GM12873 (cell line): ENCODE measurements at regions not wholly inside any gene's neighbourhood (a gene's known extent, or its start where the extent isn't known, plus 50 kb on each side); places are given as distances from the start of the nearest gene placed in this dataset.

ENCODE experiments used
- TF ChIP-seq, protein P1 (sequence below): IDR thresholded peaks from 2 replicates; pipeline ENCODE4 v1.5.1; 2012; ENCODE audit warnings: low read depth, mild to moderate bottlenecking, moderate library complexity, low read length, control low read depth; ENCODE audit not compliant: insufficient read depth; ENCODE audit errors: missing control alignments

DNA sequence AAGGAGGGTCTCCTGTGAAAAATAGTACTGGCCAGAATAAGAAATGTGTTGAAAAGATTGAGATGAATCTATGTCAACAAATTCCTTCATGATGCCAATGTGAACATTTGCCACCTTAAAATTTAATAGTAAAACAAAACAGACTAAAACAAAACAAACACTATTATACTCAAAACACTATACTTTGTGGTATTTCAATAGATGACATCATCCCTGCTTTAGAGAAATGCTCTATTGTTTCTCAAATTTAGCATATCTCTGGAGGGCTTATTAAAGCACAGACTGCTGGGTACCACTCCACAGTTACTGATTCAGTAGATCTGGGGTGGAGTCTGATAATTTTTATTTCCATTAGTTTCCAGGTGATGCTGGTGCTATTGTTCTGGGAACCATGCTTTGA is 579.4 kb upstream of the FAM98A start:
- TF ChIP-seq, protein P1, sequence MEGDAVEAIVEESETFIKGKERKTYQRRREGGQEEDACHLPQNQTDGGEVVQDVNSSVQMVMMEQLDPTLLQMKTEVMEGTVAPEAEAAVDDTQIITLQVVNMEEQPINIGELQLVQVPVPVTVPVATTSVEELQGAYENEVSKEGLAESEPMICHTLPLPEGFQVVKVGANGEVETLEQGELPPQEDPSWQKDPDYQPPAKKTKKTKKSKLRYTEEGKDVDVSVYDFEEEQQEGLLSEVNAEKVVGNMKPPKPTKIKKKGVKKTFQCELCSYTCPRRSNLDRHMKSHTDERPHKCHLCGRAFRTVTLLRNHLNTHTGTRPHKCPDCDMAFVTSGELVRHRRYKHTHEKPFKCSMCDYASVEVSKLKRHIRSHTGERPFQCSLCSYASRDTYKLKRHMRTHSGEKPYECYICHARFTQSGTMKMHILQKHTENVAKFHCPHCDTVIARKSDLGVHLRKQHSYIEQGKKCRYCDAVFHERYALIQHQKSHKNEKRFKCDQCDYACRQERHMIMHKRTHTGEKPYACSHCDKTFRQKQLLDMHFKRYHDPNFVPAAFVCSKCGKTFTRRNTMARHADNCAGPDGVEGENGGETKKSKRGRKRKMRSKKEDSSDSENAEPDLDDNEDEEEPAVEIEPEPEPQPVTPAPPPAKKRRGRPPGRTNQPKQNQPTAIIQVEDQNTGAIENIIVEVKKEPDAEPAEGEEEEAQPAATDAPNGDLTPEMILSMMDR = no peak

DNA sequence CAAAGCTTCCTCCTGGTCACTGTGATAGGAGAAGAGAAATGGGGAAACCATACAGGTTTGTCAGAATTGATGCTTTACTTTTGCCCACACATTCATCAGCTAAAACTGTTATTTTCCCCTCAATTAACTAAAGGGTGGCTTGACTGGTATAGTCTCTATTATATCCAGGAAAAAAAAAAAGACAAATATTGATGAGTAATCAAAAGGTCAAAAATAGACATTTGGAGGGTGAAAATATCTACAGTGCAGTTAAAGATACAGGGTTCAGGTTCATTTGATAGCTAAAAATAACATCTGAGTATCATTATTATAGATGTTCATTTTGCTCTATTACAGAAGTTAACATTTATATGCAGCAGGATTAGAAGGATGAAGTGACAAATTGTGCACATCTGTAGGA is 577.6 kb upstream of the FAM98A start:
- TF ChIP-seq, protein P1 = no peak

DNA sequence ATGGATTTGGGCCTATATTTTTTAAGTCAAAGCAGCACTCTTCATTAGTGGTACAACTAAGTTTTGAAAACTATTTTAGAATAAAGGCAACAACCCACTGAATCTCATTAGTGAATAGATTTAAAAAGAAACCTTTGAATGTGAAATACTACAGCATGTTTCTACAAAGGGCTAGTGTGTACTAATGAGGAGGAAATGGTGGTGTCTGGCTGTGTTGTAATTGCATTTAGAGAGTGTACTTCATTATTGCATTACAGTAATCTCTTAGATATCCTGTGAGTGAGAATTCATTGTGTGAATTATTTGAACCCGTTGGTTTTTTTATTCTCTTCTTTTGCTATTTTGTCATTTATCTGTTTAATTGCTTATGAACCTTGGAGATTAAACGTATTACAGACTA is 575.4 kb upstream of the FAM98A start:
- TF ChIP-seq, protein P1 = no peak

DNA sequence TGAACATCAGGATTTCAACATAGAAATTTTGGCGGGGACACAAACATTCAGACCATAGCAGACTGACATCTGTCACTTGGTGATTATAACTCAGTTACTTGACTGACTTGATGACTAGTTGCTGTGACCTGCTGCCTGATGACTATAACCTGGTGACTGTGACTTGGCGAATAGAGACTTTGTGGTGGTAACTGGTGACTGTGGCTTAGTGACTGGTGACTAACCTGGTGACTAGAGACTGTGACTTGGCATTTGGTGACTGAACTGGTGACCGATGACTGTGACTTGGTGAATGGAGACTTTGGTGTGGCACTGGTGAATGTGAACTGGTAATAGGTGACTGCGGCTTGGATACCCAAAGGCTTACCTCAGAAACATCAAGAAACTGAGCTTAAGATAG is 563.1 kb upstream of the FAM98A start:
- TF ChIP-seq, protein P1 = no peak

DNA sequence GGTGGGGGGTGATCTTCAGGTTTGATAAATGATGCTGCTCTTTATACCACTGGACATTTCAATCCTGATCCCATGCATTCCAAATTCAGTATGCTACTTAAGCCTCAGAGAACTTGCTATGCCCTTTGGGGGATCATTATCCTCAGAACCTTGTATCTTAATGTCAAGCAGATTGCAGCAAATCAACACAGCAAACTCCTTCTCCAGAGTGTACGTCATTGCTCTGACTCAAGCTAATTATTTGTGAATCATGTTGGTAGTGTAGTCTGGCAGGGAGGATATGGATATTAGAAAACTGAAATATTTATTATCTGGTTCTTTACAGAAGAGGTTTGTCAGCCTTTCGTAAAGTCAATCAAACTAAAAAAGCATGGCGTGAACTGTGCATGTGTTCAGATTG is 562.5 kb upstream of the FAM98A start:
- TF ChIP-seq, protein P1 = no peak

DNA sequence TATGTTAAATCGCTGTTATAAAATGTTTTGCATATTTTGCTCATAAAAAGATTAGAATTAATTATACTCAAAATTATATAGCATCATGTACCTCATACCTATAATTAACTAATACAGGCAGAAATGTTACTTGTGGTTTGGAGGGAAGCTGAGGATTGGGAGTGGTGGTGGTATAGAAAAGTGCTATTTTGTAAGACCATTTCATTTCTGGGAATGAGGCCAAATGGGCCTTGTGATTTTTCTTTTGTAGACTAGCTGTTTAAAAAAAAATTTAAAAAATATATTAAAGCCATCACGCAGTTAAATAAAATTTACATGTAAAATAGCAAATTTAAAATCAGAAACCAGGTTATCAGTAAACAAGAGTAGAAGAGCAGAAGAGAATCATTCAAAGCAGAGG is 560.8 kb upstream of the FAM98A start:
- TF ChIP-seq, protein P1 = no peak

DNA sequence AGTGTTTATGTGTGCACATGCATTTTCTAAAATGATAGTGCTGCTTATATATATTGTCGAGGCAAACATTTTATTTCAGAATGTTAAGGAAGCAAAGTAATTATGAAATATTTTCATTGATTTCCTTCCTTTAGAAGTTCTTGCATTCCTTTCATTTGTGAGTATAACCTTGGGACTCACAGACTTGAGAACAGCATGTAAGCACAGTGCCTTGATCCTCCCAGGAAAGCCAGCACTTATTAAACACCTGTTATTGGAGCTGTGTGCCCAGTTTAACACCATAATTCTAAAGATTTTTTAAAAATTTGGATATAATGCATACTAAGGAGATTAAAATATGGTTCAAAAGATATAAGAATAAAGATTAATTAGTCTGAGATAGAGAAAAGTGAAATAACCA is 554.4 kb upstream of the FAM98A start:
- TF ChIP-seq, protein P1 = no peak
